LNCAP (cell line): ENCODE measurements at regions not wholly inside any gene's neighbourhood (a gene's known extent, or its start where the extent isn't known, plus 50 kb on each side); places are given as distances from the start of the nearest gene placed in this dataset.

Experiments used
- CTCF ChIP-seq: fragments of 450-650 bp; IDR thresholded peaks from 2 replicates; pipeline ENCODE4 v1.5.1; 2017; ENCODE audit warnings: mild to moderate bottlenecking

DNA sequence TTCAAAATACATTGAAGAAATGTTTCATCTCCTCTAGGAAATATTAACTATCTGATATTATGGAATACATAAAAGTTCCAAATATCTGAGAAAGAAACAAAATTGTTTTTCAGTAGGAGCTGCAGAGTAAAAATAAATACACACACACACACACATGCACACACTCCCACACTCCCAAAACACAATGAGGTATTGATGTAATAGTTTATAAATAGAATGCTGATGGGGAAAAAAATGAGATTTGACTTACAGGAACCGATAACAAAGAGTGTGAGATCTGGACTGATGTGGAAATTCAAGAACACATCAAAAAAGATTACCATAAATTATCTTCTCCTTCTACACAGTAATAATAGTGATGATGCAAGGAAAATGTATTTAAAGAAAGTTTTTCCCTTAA lies 438.0 kb upstream of the CELF2 start:
- no peak for TF ChIP-seq CTCF

DNA sequence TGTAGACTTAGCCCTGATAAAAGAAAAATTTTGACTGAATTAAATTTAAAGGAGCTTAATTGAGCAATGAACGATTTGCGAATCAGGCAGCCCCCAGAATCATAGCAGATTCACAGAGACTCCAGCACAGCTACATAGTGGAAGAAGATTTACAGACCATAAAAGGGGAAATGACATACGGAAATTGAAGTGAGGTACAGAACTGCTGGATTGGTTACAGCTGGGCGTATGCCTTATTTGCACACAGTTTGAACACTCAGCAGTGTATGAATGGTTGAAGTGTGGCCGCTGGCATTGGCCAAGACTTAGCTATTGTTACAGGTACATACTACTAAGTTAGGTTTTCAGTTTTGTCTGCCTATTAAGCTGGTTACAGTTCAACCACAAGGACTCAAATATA lies 433.5 kb upstream of the CELF2 start:
- TF ChIP-seq CTCF, result no peak

- TF ChIP-seq CTCF, result no peak
Measured at GRCh38 chr10:10587744-10588393, 429.8 kb upstream of the CELF2 start.

DNA sequence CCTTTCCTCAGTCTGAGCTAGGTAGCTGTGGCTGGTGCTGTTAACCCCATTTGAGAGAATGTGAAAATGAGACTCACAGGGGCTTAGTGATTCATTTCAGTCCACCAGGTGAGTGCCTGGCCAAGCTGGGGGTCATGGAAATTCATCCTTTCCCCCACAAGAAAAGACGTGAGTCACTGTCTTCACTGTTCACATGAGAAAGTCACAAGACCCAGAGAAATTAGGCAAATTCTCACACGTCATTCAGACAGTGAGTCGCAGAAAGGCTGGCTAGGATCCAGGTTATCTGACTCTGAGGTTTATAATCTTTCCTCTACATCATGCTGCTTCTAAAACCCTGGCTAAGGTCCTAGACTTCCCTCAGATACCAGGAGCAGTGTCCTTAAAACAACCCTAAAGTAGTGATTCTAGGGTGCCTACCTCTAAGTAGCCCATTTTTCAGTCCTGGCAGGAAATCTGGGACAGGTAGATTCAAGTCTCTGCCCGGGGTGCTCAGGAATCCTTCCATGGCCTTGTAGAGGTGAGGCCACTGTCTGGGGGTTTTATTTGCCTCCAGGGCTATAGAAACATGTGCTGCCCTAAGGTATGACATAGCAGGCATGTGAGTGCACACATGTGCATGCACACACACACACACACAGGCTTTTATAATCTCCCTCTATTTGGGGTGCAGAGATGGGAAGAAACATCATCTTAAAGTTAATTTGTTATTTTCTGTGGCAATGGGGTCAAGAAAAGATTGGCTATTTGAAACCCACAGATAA lies 427.9 kb upstream of the CELF2 start:
- no peak for TF ChIP-seq CTCF

- TF ChIP-seq CTCF, result no peak
Measured at GRCh38 chr10:10591715-10592341, 425.8 kb upstream of the CELF2 start.

- no peak for TF ChIP-seq CTCF
Measured at GRCh38 chr10:10596256-10596655, 421.4 kb upstream of the CELF2 start.

GRCh38 chr10:10598297-10598696 lies 419.4 kb upstream of the CELF2 start:
- no peak for TF ChIP-seq CTCF
